Peyer's patch (tissue), 4 donors: ENCODE measurements at regions not wholly inside any gene's neighbourhood (a gene's known extent, or its start where the extent isn't known, plus 50 kb on each side); places are given as distances from the start of the nearest gene placed in this dataset.

Experiments
- CTCF ChIP-seq, 6 experiments: fragments of 450-650 bp in 4 of 6; fragments of 200-600 bp in 2 of 6; sonication (generic) in 1 of 6; IDR thresholded peaks; one replicate each; pipeline ENCODE4 v1.5.1; 2017 to 2019; ENCODE audit warnings: antibody characterized with exemption in 6 of 6, mild to moderate bottlenecking in 3 of 6, moderate library complexity in 1 of 6
- POLR2A ChIP-seq, 2 donors: fragments of 450-650 bp; IDR thresholded peaks; one replicate each; pipeline ENCODE4 v1.5.1; 2017; ENCODE audit warnings: antibody characterized with exemption in 2 of 2, mild to moderate bottlenecking in 2 of 2, moderate library complexity in 2 of 2

GRCh38 chr9:81305561-81306182 lies 383.7 kb downstream of the TLE1 start:
- TF ChIP-seq CTCF (IDR thresholded peaks at IDR 0.05) (no peak), POLR2A (IDR thresholded peaks at IDR 0.05) (no peak)
